Psoas muscle (tissue), 7 donors: ENCODE measurements at regions not wholly inside any gene's neighbourhood (a gene's known extent, or its start where the extent isn't known, plus 50 kb on each side); places are given as distances from the start of the nearest gene placed in this dataset.
A peak's percentile ranks its signal among the peaks of the same experiment; 100 is the strongest.

Experiments used
- ATAC-seq, 4 donors: fragments of 200-7000 bp; cut with Tn5 transposase; one replicate each; pipeline ENCODE4 v1.9.1; 2020; ENCODE audit warnings: moderate library complexity in 3 of 4, mild to moderate bottlenecking in 2 of 4
- DNase-seq, 2 donors: peaks; one replicate each; pipeline ENCODE4 v3.0.0-alpha.2; 2020
- H3K27ac ChIP-seq: fragments of 200-600 bp; one replicate; pipeline ENCODE4 v1.8.0; 2022
- H3K27me3 ChIP-seq, 3 donors: fragments of 200-600 bp in 1 of 3; one replicate each; pipeline versions ENCODE4 v1.6.1 to v1.8.0; 2013 to 2022; ENCODE audit warnings: low read length in 2 of 3, mild to moderate bottlenecking in 2 of 3, moderate library complexity in 1 of 3; ENCODE audit not compliant: insufficient read depth in 3 of 3
- H3K36me3 ChIP-seq, 2 donors: fragments of 200-600 bp in 1 of 2; one replicate each; pipeline versions ENCODE4 v1.6.1 to v1.8.0; 2013 to 2022; ENCODE audit warnings: low read depth in 1 of 2, mild to moderate bottlenecking in 1 of 2, moderate library complexity in 1 of 2; ENCODE audit not compliant: insufficient read depth in 1 of 2
- H3K4me1 ChIP-seq: fragments of 200-600 bp; one replicate; pipeline ENCODE4 v1.8.0; 2022
- H3K4me3 ChIP-seq: fragments of 200-600 bp; one replicate; pipeline ENCODE4 v1.8.0; 2022; ENCODE audit warnings: mild to moderate bottlenecking
- H3K9me3 ChIP-seq: fragments of 200-600 bp; one replicate; pipeline ENCODE4 v1.8.0; 2022
- WGBS, 3 donors: extraction: QIAGEN DNeasy Blood & Tissue Kit; methylation state at CpG; one replicate each; pipeline versions ENCODE4 v1.1.6 to v1.1.7; 2013; 5-methylcytosine and 5-hydroxymethylcytosine counted together
- intact Hi-C, 2 donors: fragments of 100-400 bp; cut with DNase I; formaldehyde crosslinking; loops; one replicate each; pipeline versions ENCODE4 v1.11.0 to v1.14.2; 2022
- TF ChIP-seq, protein P1 (sequence below): fragments of 200-600 bp; IDR thresholded peaks from one replicate; pipeline ENCODE4 v1.8.0; 2022; ENCODE audit warnings: antibody characterized with exemption
- donor health status: healthy with polysubstance abuse.
- donor health status: DM: no; HTN: no; CAD: no; lungs with moderate emphysema.
- donor health status: Bipolar disorder and iron deficiency.
- donor health status: healthy.
- donor health status: DM: yes; HTN: yes; CAD: no.
- donor health status: DM: no; HTN: no; CAD: no.
- donor health status: DM: yes; HTN: yes; CAD: no.

DNA sequence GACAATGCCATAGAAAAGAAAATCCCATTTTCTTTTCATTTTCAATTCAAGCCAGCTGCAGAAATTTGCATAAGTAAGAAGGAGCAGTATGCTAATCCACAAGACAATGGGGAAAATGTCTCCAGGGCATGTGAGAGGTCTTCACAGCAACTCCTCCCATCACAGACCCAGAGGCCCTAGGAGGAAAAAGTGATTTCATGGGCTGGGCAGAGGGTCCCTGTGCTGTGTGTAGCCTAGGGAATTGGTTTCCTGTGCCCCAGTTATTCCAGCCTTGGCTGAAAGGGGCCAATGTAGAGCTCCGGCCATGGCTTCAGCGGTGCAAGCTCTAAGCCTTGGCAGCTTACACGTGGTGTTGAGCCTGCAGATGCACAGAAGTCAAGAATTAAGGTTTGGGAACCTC is 211.4 kb downstream of the CCDC59 start:
- DNase-seq (no peak), ATAC-seq (no peak)
- TF ChIP-seq, protein P1, sequence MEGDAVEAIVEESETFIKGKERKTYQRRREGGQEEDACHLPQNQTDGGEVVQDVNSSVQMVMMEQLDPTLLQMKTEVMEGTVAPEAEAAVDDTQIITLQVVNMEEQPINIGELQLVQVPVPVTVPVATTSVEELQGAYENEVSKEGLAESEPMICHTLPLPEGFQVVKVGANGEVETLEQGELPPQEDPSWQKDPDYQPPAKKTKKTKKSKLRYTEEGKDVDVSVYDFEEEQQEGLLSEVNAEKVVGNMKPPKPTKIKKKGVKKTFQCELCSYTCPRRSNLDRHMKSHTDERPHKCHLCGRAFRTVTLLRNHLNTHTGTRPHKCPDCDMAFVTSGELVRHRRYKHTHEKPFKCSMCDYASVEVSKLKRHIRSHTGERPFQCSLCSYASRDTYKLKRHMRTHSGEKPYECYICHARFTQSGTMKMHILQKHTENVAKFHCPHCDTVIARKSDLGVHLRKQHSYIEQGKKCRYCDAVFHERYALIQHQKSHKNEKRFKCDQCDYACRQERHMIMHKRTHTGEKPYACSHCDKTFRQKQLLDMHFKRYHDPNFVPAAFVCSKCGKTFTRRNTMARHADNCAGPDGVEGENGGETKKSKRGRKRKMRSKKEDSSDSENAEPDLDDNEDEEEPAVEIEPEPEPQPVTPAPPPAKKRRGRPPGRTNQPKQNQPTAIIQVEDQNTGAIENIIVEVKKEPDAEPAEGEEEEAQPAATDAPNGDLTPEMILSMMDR, result no peak
- no peaks in the 10 kb centered on the region for H3K36me3 ChIP-seq
- no peaks in the 10 kb centered on the region for H3K4me1 ChIP-seq
- H3K9me3 ChIP-seq, result no peaks in the 10 kb centered on the region
- intact Hi-C loops, result no loop called here
- H3K27ac ChIP-seq, result no peak overlapping the region
- H3K27me3 ChIP-seq, result no peaks in the 10 kb centered on the region
- 68 to 81% (median 71%) methylated on average over 3 of the region's 3 CpGs for WGBS, 3 donors
- no peak overlapping the region for H3K4me3 ChIP-seq

DNA sequence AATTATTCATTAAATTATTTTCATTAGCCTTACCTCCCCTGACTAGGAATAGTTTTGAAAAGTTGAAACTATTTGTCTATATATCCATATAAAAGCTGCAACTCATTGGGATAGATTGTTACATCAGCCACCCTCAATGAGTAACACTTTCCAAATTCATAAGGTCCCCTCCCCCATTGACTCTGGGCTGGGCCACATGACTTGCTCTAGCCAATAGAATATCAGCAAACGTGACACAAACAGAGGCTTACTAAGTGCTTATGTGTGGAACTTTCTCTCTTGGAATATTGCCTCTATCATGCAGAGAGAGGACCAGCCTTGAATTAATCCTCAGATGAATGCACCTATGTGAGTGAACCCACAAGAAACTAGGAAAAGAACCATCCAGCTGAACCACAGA is 213.7 kb downstream of the CCDC59 start:
- TF ChIP-seq, protein P1, result no peak
- 50 to 59% (median 59%) methylated on average over 1 of the region's 1 CpG for WGBS, 3 donors
- Histone ChIP-seq H3K27ac (no peak overlapping the region), H3K9me3 (no peaks in the 10 kb centered on the region), H3K4me1 (no peaks in the 10 kb centered on the region), H3K4me3 (no peak overlapping the region), H3K36me3 (no peaks in the 10 kb centered on the region), H3K27me3 (no peaks in the 10 kb centered on the region)
- no peak for ATAC-seq
- no peak for DNase-seq
- intact Hi-C loops, result no loop called here

- TF ChIP-seq, protein P1, result no peak
- DNase-seq, result no peak
- H3K36me3 ChIP-seq, result no peaks in the 10 kb centered on the region
- H3K4me1 ChIP-seq, result no peaks in the 10 kb centered on the region
- H3K27me3 ChIP-seq, result no peaks in the 10 kb centered on the region
- H3K9me3 ChIP-seq, result no peaks in the 10 kb centered on the region
- intact Hi-C loops, result no loop called here
- 86 to 87% (median 86%) methylated on average over 3 of the region's 3 CpGs for WGBS, 3 donors
- no peak overlapping the region for H3K27ac ChIP-seq
- ATAC-seq, result no peak
- no peak overlapping the region for H3K4me3 ChIP-seq
Observed at GRCh38 chr12:82132390-82132789, 225.8 kb downstream of the CCDC59 start.

DNA sequence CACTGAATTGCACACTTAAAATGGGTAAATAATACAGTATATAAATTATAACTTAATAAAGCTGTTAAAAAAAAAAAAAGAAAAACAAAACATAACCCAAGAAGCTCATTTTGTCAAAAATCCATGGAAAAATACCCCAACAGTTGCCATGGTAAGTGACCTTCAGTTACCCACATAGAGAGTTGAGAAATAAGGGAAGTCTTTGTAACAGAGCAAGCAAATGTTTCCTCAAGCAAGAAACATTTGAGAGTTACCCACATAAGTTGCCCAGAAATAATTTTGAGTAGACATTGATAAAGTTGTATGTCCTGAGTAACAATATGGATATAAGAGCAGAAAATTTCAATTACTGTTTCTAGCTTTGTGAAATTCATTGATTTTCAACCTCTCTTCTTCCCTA is 227.4 kb downstream of the CCDC59 start:
- DNase-seq (no peak), ATAC-seq (no peak)
- TF ChIP-seq, protein P1, result no peak
- Histone ChIP-seq H3K36me3 (no peaks in the 10 kb centered on the region), H3K27me3 (no peaks in the 10 kb centered on the region), H3K4me1 (no peaks in the 10 kb centered on the region), H3K9me3 (no peaks in the 10 kb centered on the region), H3K27ac (no peak overlapping the region), H3K4me3 (no peak overlapping the region)
- intact Hi-C loops, result no loop called here

- H3K27ac ChIP-seq, result no peak overlapping the region
- 26 to 31% (median 30%) methylated on average over 2 of the region's 2 CpGs for WGBS, 3 donors
- intact Hi-C loops, result no loop called here
Observed at GRCh38 chr12:82124711-82125380, 233.3 kb downstream of the CCDC59 start.

More at GRCh38 chr12:82124711-82125380, 233.3 kb downstream of the CCDC59 start:
- Histone ChIP-seq H3K4me3 (no peak overlapping the region), H3K27me3 (no peaks in the 10 kb centered on the region), H3K36me3 (no peaks in the 10 kb centered on the region), H3K4me1 (no peaks in the 10 kb centered on the region), H3K9me3 (no peaks in the 10 kb centered on the region)
- DNase-seq (no peak), ATAC-seq (peak in 3 of 4 donors; percentile 54 to 77 (median 55))
- TF ChIP-seq, protein P1, result no peak
